OCI-LY1 (cell line): ENCODE measurements at regions not wholly inside any gene's neighbourhood (a gene's known extent, or its start where the extent isn't known, plus 50 kb on each side); places are given as distances from the start of the nearest gene placed in this dataset.

Source experiments
- H2AFZ ChIP-seq: fragments of 200-600 bp; sonication (generic), shearing (Covaris generic); 2 replicates; pipeline ENCODE4 v1.6.0; 2014; ENCODE audit warnings: antibody characterized with exemption, mild to moderate bottlenecking, low read length
- H3F3A ChIP-seq: fragments of 200-600 bp; sonication (generic), shearing (Covaris generic); 2 replicates; pipeline ENCODE4 v1.6.0; 2014; ENCODE audit warnings: mild to moderate bottlenecking, antibody characterized with exemption, low read length, moderate library complexity; ENCODE audit not compliant: insufficient read depth
- H3K27ac ChIP-seq: fragments of 200-600 bp; sonication (generic); 2 replicates; pipeline ENCODE4 v1.5.1; 2014; ENCODE audit warnings: low read length, mixed run types, mild to moderate bottlenecking, low read depth; ENCODE audit not compliant: poor library complexity, severe bottlenecking
- H3K27me3 ChIP-seq: fragments of 200-600 bp; sonication (generic); 2 replicates; pipeline ENCODE4 v1.6.0; 2014; ENCODE audit warnings: antibody characterized with exemption, mild to moderate bottlenecking, low read length, moderate library complexity; ENCODE audit not compliant: insufficient read depth
- H3K36me3 ChIP-seq: fragments of 200-600 bp; sonication (generic); 2 replicates; pipeline ENCODE4 v1.6.1; 2014; ENCODE audit warnings: mild to moderate bottlenecking, antibody characterized with exemption, low read length, moderate library complexity, mixed read lengths; ENCODE audit not compliant: insufficient read depth
- H3K4me1 ChIP-seq: fragments of 200-600 bp; sonication (generic); 2 replicates; pipeline ENCODE4 v1.5.1; 2014; ENCODE audit warnings: mild to moderate bottlenecking, low read length, moderate library complexity; ENCODE audit not compliant: insufficient read depth, severe bottlenecking
- H3K4me2 ChIP-seq: fragments of 200-600 bp; sonication (generic), shearing (Covaris generic); 2 replicates; pipeline ENCODE4 v1.6.1; 2014; ENCODE audit warnings: low read length
- H3K4me3 ChIP-seq: fragments of 200-600 bp; sonication (generic); 2 replicates; pipeline ENCODE4 v1.5.1; 2014; ENCODE audit warnings: low read length, low read depth, mild to moderate bottlenecking, mixed read lengths; ENCODE audit not compliant: poor library complexity, severe bottlenecking
- H3K79me2 ChIP-seq: fragments of 200-600 bp; shearing (Covaris generic); 2 replicates; pipeline ENCODE4 v1.6.1; 2016; ENCODE audit warnings: mixed run types, low read length, mixed read lengths; ENCODE audit not compliant: insufficient read depth
- H3K9ac ChIP-seq: fragments of 200-600 bp; sonication (generic), shearing (Covaris generic); 2 replicates; pipeline ENCODE4 v1.6.1; 2014; ENCODE audit warnings: mild to moderate bottlenecking, low read length, mixed read lengths
- H3K9me2 ChIP-seq: fragments of 200-600 bp; sonication (generic), shearing (Covaris generic); 2 replicates; pipeline ENCODE4 v1.6.1; 2014; ENCODE audit warnings: low read depth, mild to moderate bottlenecking, low read length, mixed read lengths
- H3K9me3 ChIP-seq: fragments of 200-600 bp; shearing (Covaris generic); 2 replicates; pipeline ENCODE4 v1.6.1; 2014; ENCODE audit warnings: low read length, mixed read lengths
- H4K20me1 ChIP-seq: fragments of 200-600 bp; sonication (generic), shearing (Covaris generic); 2 replicates; pipeline ENCODE4 v1.6.0; 2016; ENCODE audit warnings: mild to moderate bottlenecking, low read length; ENCODE audit not compliant: insufficient read depth
- CTCF ChIP-seq: fragments of 200-600 bp; sonication (generic), shearing (Covaris generic); IDR thresholded peaks from 2 replicates; pipeline ENCODE4 v1.5.1; 2017; ENCODE audit warnings: mild to moderate bottlenecking, antibody characterized with exemption, low read length, moderate library complexity, mixed read lengths
- EZH2 ChIP-seq: fragments of 200-600 bp; sonication (generic), shearing (Covaris generic); IDR thresholded peaks from 2 replicates; pipeline ENCODE4 v1.8.0; 2017; ENCODE audit warnings: borderline replicate concordance, mixed run types, mild to moderate bottlenecking, antibody characterized with exemption, low read length, moderate library complexity, mixed read lengths

- no peaks in the 10 kb centered on the region for H3K4me1 ChIP-seq
Measured at GRCh38 chr13:61960981-61961380, 545.3 kb upstream of the PCDH20 start.

GRCh38 chr13:61954092-61954491 is 538.4 kb upstream of the PCDH20 start:
- H3F3A ChIP-seq: no peaks in the 10 kb centered on the region
- H4K20me1 ChIP-seq: no peaks in the 10 kb centered on the region
- H3K36me3 ChIP-seq: no peaks in the 10 kb centered on the region
- no peak overlapping the region for H3K4me3 ChIP-seq
- no peak for TF ChIP-seq EZH2
- peak; percentile 38; the same call in 1 of the 2 replicates for TF ChIP-seq CTCF
- H3K27ac ChIP-seq: no peak overlapping the region
- H3K79me2 ChIP-seq: no peaks in the 10 kb centered on the region
- no peaks in the 10 kb centered on the region for H3K9me3 ChIP-seq
- H3K9ac ChIP-seq: no peak overlapping the region
- H3K4me2 ChIP-seq: no peak overlapping the region
- H3K9me2 ChIP-seq: no peaks in the 10 kb centered on the region
- H3K4me1 ChIP-seq: no peaks in the 10 kb centered on the region
- no peak overlapping the region for H2AFZ ChIP-seq
- H3K27me3 ChIP-seq: no peaks in the 10 kb centered on the region

More at GRCh38 chr13:61960981-61961380, 545.3 kb upstream of the PCDH20 start:
- no peaks in the 10 kb centered on the region for H3K36me3 ChIP-seq
- no peak overlapping the region for H3K4me2 ChIP-seq
- H3K79me2 ChIP-seq: no peaks in the 10 kb centered on the region
- H4K20me1 ChIP-seq: no peaks in the 10 kb centered on the region
- H3K27ac ChIP-seq: no peak overlapping the region
- H3K9me2 ChIP-seq: no peaks in the 10 kb centered on the region
- no peak overlapping the region for H2AFZ ChIP-seq
- no peak overlapping the region for H3K9ac ChIP-seq
- no peak overlapping the region for H3K4me3 ChIP-seq
- no peak for TF ChIP-seq CTCF
- TF ChIP-seq EZH2: no peak
- no peaks in the 10 kb centered on the region for H3K27me3 ChIP-seq
- no peaks in the 10 kb centered on the region for H3K9me3 ChIP-seq
- H3F3A ChIP-seq: no peaks in the 10 kb centered on the region

GRCh38 chr13:61950828-61951227 is 535.2 kb upstream of the PCDH20 start:
- Histone ChIP-seq H3F3A (no peaks in the 10 kb centered on the region), H3K4me3 (no peak overlapping the region), H3K9me2 (no peaks in the 10 kb centered on the region), H3K9me3 (no peaks in the 10 kb centered on the region), H3K4me2 (no peak overlapping the region), H2AFZ (no peak overlapping the region), H3K36me3 (no peaks in the 10 kb centered on the region), H4K20me1 (no peaks in the 10 kb centered on the region), H3K27me3 (no peaks in the 10 kb centered on the region), H3K9ac (no peak overlapping the region), H3K27ac (no peak overlapping the region), H3K4me1 (no peaks in the 10 kb centered on the region), H3K79me2 (no peaks in the 10 kb centered on the region)
- TF ChIP-seq CTCF (no peak), EZH2 (no peak)
